ENCODE measurements at regions not wholly inside any gene's neighbourhood (a gene's known extent, or its start where the extent isn't known, plus 50 kb on each side); places are given as distances from the start of the nearest gene placed in this dataset.

DNA sequence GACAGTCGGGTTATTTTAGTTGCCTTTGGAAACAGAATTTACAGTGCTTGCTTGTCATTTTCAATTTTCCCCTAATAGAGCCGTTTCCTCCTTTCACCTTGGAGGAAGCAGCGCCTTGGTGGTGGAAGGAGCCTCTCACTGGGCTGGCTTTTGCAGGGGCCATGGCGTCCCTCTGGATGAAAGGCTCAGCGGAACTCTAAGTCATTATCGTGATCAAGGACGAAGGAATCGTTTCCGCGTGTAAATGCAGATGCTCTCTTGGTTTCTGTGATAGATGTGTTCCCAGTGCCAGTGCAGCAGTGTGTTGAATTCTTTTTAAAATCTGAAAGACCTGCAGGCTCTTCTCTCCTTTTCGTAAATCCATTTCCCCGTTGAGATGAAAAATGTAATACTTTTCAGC, 126.2 kb upstream of the LMO4 start:
- Histone ChIP-seq H3K23ac (ENCODE audit: low read depth, low read length) (no peak overlapping the region), H3K18ac (ENCODE audit: low read depth, low read length) (no peak overlapping the region), H3K4me1 (ENCODE audit: control insufficient read depth, insufficient read depth, low read length) (no peaks in the 10 kb centered on the region; the same call in 1 of the 2 replicates), H4K8ac (ENCODE audit: low read depth in 2 of 2, low read length in 2 of 2) (no peak overlapping the region), H2BK120ac (ENCODE audit: low read depth, low read length) (no peak overlapping the region), H3K36me3 (ENCODE audit: control insufficient read depth, insufficient read depth, low read length) (no peaks in the 10 kb centered on the region), H4K20me1 (ENCODE audit: insufficient read depth, low read length) (no peaks in the 10 kb centered on the region), H3K79me1 (ENCODE audit: low read depth in 1 of 2, low read length in 2 of 2) (no peaks in the 10 kb centered on the region), H3K9me1 (ENCODE audit: insufficient read depth, low read length) (no peaks in the 10 kb centered on the region; the same call in 1 of the 2 replicates), H3K9me3 (ENCODE audit: control insufficient read depth, insufficient read depth, low read length) (no peaks in the 10 kb centered on the region), H3K27ac (ENCODE audit: insufficient read depth, low read length) (no peak overlapping the region), H3K9ac (ENCODE audit: low read depth, low read length) (no peak overlapping the region), H2BK20ac (ENCODE audit: low read depth, low read length) (no peak overlapping the region), H3K4me3 (ENCODE audit: insufficient read depth, low read depth, low read length) (no peak overlapping the region), H2AFZ (replicated peaks; ENCODE audit: low read length, poor library complexity) (no peak overlapping the region), H2BK15ac (ENCODE audit: low read depth, low read length) (no peak overlapping the region), H3K14ac (replicated peaks; ENCODE audit: low read depth, low read length) (no peak overlapping the region), H4K5ac (ENCODE audit: low read depth, low read length) (no peak overlapping the region), H3K4me2 (ENCODE audit: low read depth, low read length) (no peak overlapping the region), H2BK5ac (ENCODE audit: low read depth, low read length, poor library complexity, severe bottlenecking) (no peak overlapping the region), H2AK5ac (ENCODE audit: low read depth, low read length) (no peak overlapping the region), H2AK9ac (replicated peaks; ENCODE audit: low read depth, low read length, poor library complexity) (no peak overlapping the region), H4K91ac (ENCODE audit: insufficient read depth, low read depth, low read length) (no peak overlapping the region), H3K27me3 (ENCODE audit: control insufficient read depth, insufficient read depth, low read length) (no peaks in the 10 kb centered on the region), H3K4ac (ENCODE audit: low read depth, low read length) (no peak overlapping the region), H3K56ac (ENCODE audit: extremely low read depth, insufficient read depth, low read length) (no peak overlapping the region)
- ATAC-seq (ENCODE audit: low read depth) (no peak), DNase-seq (no peak)
- CTCF ChIA-PET, result no interaction called here
- dilution Hi-C loops (cut with HindIII; ENCODE audit: low sequenced_read_pairs, unreplicated experiment), result no loop called here
- POLR2A ChIA-PET (ENCODE audit: unreplicated experiment), result no interaction called here
- in situ Hi-C loops (cut with MboI; ENCODE audit: low sequenced_read_pairs), result no loop called here
- WGBS, 2 experiments (ENCODE audit: extremely low coverage in 2 of 2, insufficient read length in 1 of 2), result no CpG with 5 or more reads among the region's 12 CpGs
- no peak for TF ChIP-seq RCOR1 (IDR thresholded peaks at IDR 0.05; ENCODE audit: insufficient replicate concordance, low read length)
- TF ChIP-seq FOS (IDR thresholded peaks at IDR 0.05; ENCODE audit: low read depth, low read length), result no peak
- TF ChIP-seq CEBPB (IDR thresholded peaks at IDR 0.05; ENCODE audit: low read depth, low read length), result no peak
- no peak for TF ChIP-seq NFE2L2 (IDR thresholded peaks at IDR 0.05; ENCODE audit: low read depth, low read length)
- TF ChIP-seq CHD1 (IDR thresholded peaks at IDR 0.05; ENCODE audit: low read depth, low read length), result no peak
- TF ChIP-seq, protein P1, sequence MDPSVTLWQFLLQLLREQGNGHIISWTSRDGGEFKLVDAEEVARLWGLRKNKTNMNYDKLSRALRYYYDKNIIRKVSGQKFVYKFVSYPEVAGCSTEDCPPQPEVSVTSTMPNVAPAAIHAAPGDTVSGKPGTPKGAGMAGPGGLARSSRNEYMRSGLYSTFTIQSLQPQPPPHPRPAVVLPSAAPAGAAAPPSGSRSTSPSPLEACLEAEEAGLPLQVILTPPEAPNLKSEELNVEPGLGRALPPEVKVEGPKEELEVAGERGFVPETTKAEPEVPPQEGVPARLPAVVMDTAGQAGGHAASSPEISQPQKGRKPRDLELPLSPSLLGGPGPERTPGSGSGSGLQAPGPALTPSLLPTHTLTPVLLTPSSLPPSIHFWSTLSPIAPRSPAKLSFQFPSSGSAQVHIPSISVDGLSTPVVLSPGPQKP (IDR thresholded peaks at IDR 0.05; ENCODE audit: borderline replicate concordance, low read depth, low read length), result no peak
- TF ChIP-seq MAFK (IDR thresholded peaks at IDR 0.05; ENCODE audit: low read depth, low read length), result no peak
- TF ChIP-seq, protein P2, sequence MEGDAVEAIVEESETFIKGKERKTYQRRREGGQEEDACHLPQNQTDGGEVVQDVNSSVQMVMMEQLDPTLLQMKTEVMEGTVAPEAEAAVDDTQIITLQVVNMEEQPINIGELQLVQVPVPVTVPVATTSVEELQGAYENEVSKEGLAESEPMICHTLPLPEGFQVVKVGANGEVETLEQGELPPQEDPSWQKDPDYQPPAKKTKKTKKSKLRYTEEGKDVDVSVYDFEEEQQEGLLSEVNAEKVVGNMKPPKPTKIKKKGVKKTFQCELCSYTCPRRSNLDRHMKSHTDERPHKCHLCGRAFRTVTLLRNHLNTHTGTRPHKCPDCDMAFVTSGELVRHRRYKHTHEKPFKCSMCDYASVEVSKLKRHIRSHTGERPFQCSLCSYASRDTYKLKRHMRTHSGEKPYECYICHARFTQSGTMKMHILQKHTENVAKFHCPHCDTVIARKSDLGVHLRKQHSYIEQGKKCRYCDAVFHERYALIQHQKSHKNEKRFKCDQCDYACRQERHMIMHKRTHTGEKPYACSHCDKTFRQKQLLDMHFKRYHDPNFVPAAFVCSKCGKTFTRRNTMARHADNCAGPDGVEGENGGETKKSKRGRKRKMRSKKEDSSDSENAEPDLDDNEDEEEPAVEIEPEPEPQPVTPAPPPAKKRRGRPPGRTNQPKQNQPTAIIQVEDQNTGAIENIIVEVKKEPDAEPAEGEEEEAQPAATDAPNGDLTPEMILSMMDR (conservative IDR thresholded peaks at IDR 0.05; ENCODE audit: low read depth, low read length), result no peak
- TF ChIP-seq RFX5 (IDR thresholded peaks at IDR 0.05; ENCODE audit: low read depth, low read length), result no peak
- no peak for TF ChIP-seq RAD21 (IDR thresholded peaks at IDR 0.05; ENCODE audit: low read length)
- TF ChIP-seq BHLHE40 (IDR thresholded peaks at IDR 0.05; ENCODE audit: low read depth, low read length), result no peak
- TF ChIP-seq, protein P3, sequence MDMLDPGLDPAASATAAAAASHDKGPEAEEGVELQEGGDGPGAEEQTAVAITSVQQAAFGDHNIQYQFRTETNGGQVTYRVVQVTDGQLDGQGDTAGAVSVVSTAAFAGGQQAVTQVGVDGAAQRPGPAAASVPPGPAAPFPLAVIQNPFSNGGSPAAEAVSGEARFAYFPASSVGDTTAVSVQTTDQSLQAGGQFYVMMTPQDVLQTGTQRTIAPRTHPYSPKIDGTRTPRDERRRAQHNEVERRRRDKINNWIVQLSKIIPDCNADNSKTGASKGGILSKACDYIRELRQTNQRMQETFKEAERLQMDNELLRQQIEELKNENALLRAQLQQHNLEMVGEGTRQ (IDR thresholded peaks at IDR 0.05; ENCODE audit: low read depth, low read length), result no peak
- no peak for TF ChIP-seq SMC3 (IDR thresholded peaks at IDR 0.05; ENCODE audit: low read depth, low read length)
- TF ChIP-seq MAZ (IDR thresholded peaks at IDR 0.05; ENCODE audit: borderline replicate concordance, low read depth, low read length), result no peak
- no TSS peak for BruUV-seq (replicated peaks)
- intact Hi-C loops (cut with micrococcal nuclease), result no loop called here

Data from IMR-90 (cell line).